LoVo (cell line): ENCODE measurements at regions not wholly inside any gene's neighbourhood (a gene's known extent, or its start where the extent isn't known, plus 50 kb on each side); places are given as distances from the start of the nearest gene placed in this dataset.
"Not testable (repeated sequence)": the region's sequence is repeated elsewhere in the genome, so short reads cannot be mapped to it uniquely, and the experiment has no call there.

ENCODE experiments used
- DNase-seq: peaks from one replicate; pipeline ENCODE4 v3.0.0-alpha.2; 2016; ENCODE audit warnings: low spot score

GRCh38 chr13:61664801-61665705 is 249.4 kb upstream of the PCDH20 start:
- peak; percentile 35 for DNase-seq

GRCh38 chr13:61654481-61654880 is 238.8 kb upstream of the PCDH20 start:
- DNase-seq = no peak

- no peak for DNase-seq
Observed at GRCh38 chr13:61648547-61648946, 232.9 kb upstream of the PCDH20 start.

GRCh38 chr13:61612192-61612591 is 196.5 kb upstream of the PCDH20 start:
- no peak for DNase-seq

GRCh38 chr13:61608138-61608537 is 192.5 kb upstream of the PCDH20 start:
- no peak for DNase-seq

- no peak for DNase-seq
Observed at GRCh38 chr13:61600360-61601033, 184.8 kb upstream of the PCDH20 start.

GRCh38 chr13:61592489-61592888 is 176.8 kb upstream of the PCDH20 start:
- no peak for DNase-seq

- no peak for DNase-seq
Observed at GRCh38 chr13:61575973-61576372, 160.3 kb upstream of the PCDH20 start.

GRCh38 chr13:61563645-61564044 is 148.0 kb upstream of the PCDH20 start:
- no peak for DNase-seq

GRCh38 chr13:61546911-61547310 is 131.3 kb upstream of the PCDH20 start:
- no peak for DNase-seq

- no peak for DNase-seq
Observed at GRCh38 chr13:61546413-61546812, 130.8 kb upstream of the PCDH20 start.

- DNase-seq = no peak
Observed at GRCh38 chr13:61536433-61536832, 120.8 kb upstream of the PCDH20 start.

GRCh38 chr13:61531383-61532065 is 115.9 kb upstream of the PCDH20 start:
- no peak for DNase-seq

- not testable (repeated sequence) for DNase-seq
Observed at GRCh38 chr13:61519214-61519613, 103.6 kb upstream of the PCDH20 start.

GRCh38 chr13:61508936-61509335 is 93.3 kb upstream of the PCDH20 start:
- no peak for DNase-seq

GRCh38 chr13:61500176-61500575 is 84.5 kb upstream of the PCDH20 start:
- no peak for DNase-seq

GRCh38 chr13:61495648-61496047 is 80.0 kb upstream of the PCDH20 start:
- no peak for DNase-seq

- not testable (repeated sequence) for DNase-seq
Observed at GRCh38 chr13:61493556-61493955, 77.9 kb upstream of the PCDH20 start.

GRCh38 chr13:61486496-61486895 is 70.8 kb upstream of the PCDH20 start:
- DNase-seq = no peak

- no peak for DNase-seq
Observed at GRCh38 chr13:61485128-61485765, 69.6 kb upstream of the PCDH20 start.

- no peak for DNase-seq
Observed at GRCh38 chr13:61477619-61478018, 62.0 kb upstream of the PCDH20 start.

GRCh38 chr13:61470786-61471185 is 55.1 kb upstream of the PCDH20 start:
- DNase-seq = no peak
